Body of pancreas (tissue), 4 donors: ENCODE measurements at regions not wholly inside any gene's neighbourhood (a gene's known extent, or its start where the extent isn't known, plus 50 kb on each side); places are given as distances from the start of the nearest gene placed in this dataset.

Experiments
- ATAC-seq: fragments of 150-250 bp; one replicate; pipeline ENCODE4 v1.9.1; 2016
- DNase-seq, 4 donors: peaks; one replicate each; pipeline ENCODE4 v3.0.0-alpha.2; 2019
- H3K27ac ChIP-seq, 4 donors: fragments of 200-600 bp; sonication (generic); 1 replicate in 3 of 4; 2 replicates in 1 of 4; pipeline versions ENCODE4 v1.5.1 to v1.6.1; 2016 to 2019; ENCODE audit warnings: mild to moderate bottlenecking in 1 of 4, mixed read lengths in 1 of 4, moderate library complexity in 1 of 4
- H3K27me3 ChIP-seq, 2 donors: fragments of 200-600 bp; sonication (generic); one replicate each; pipeline ENCODE4 v1.6.0; 2016; ENCODE audit warnings: mild to moderate bottlenecking in 1 of 2
- H3K36me3 ChIP-seq, 2 donors: fragments of 200-600 bp; sonication (generic); replicated peaks in 1 of 2; 2 replicates each; pipeline ENCODE4 v1.5.1; 2016; ENCODE audit warnings: low read depth in 2 of 2; ENCODE audit not compliant: insufficient read depth in 1 of 2
- H3K4me1 ChIP-seq: fragments of 200-600 bp; sonication (generic); one replicate; pipeline ENCODE4 v1.6.0; 2016
- H3K4me3 ChIP-seq, 2 donors: fragments of 200-600 bp; sonication (generic); 1 replicate in 1 of 2; 2 replicates in 1 of 2; pipeline ENCODE4 v1.5.1; 2016 to 2019
- H3K9me3 ChIP-seq, 3 donors: fragments of 200-600 bp; sonication (generic); 1 replicate in 2 of 3; 2 replicates in 1 of 3; pipeline ENCODE4 v1.5.1; 2016
- CTCF ChIP-seq, 7 experiments: fragments of 450-650 bp in 4 of 7; fragments of 200-600 bp in 3 of 7; sonication (generic) in 3 of 7; IDR thresholded peaks; one replicate each; pipeline ENCODE4 v1.5.1; 2016 to 2019; ENCODE audit warnings: antibody characterized with exemption in 7 of 7
- POLR2A ChIP-seq, 3 donors: fragments of 450-650 bp; IDR thresholded peaks; one replicate each; pipeline ENCODE4 v1.6.1; 2016; ENCODE audit warnings: antibody characterized with exemption in 3 of 3, mild to moderate bottlenecking in 2 of 3
- WGBS, 2 donors: methylation state at CpG; one replicate each; pipeline ENCODE4 v1.1.5; 2017; 5-methylcytosine and 5-hydroxymethylcytosine counted together
- intact Hi-C: fragments of 100-400 bp; cut with DNase I; formaldehyde crosslinking; loops from one replicate; pipeline ENCODE4 v1.15.1; 2023

- Histone ChIP-seq H3K27me3 (peaks cover 0 to 16% of the 10 kb centered on the region in 2 donors), H3K9me3 (no peaks in the 10 kb centered on the region), H3K27ac (no peak overlapping the region), H3K4me3 (no peak overlapping the region), H3K4me1 (no peaks in the 10 kb centered on the region), H3K36me3 (no peaks in the 10 kb centered on the region)
- intact Hi-C loops = no loop called here
- DNase-seq = no peak
- no peak for TF ChIP-seq POLR2A (IDR thresholded peaks at IDR 0.05)
- TF ChIP-seq CTCF (IDR thresholded peaks at IDR 0.05) = no peak
- no peak for ATAC-seq
- WGBS, 2 donors = 70 to 71% methylated on average over 14 to 17 of the region's 17 CpGs
Observed at GRCh38 chr13:112134391-112135075, 67.6 kb downstream of the SOX1 start.

GRCh38 chr13:112136095-112136494 is 69.1 kb downstream of the SOX1 start:
- no peak for ATAC-seq
- Histone ChIP-seq H3K27ac (no peak overlapping the region), H3K36me3 (no peaks in the 10 kb centered on the region), H3K9me3 (no peaks in the 10 kb centered on the region), H3K27me3 (peaks cover 0 to 14% of the 10 kb centered on the region in 2 donors), H3K4me1 (no peaks in the 10 kb centered on the region), H3K4me3 (no peak overlapping the region)
- 68 to 74% methylated on average over 6 to 7 of the region's 7 CpGs for WGBS, 2 donors
- TF ChIP-seq CTCF (IDR thresholded peaks at IDR 0.05) (no peak), POLR2A (IDR thresholded peaks at IDR 0.05) (no peak)
- no peak for DNase-seq
- intact Hi-C loops = no loop called here

GRCh38 chr13:112137144-112137543 is 70.2 kb downstream of the SOX1 start:
- TF ChIP-seq POLR2A (IDR thresholded peaks at IDR 0.05) = no peak
- no peak for TF ChIP-seq CTCF (IDR thresholded peaks at IDR 0.05)
- Histone ChIP-seq H3K27me3 (peaks cover 0 to 5% of the 10 kb centered on the region in 2 donors), H3K9me3 (no peaks in the 10 kb centered on the region), H3K4me1 (no peaks in the 10 kb centered on the region), H3K36me3 (no peaks in the 10 kb centered on the region), H3K4me3 (no peak overlapping the region), H3K27ac (no peak overlapping the region)
- no peak for ATAC-seq
- DNase-seq = no peak
- intact Hi-C loops = no loop called here
- WGBS, 2 donors = 49 to 56% methylated on average over 5 to 6 of the region's 6 CpGs

GRCh38 chr13:112140366-112140765 is 73.4 kb downstream of the SOX1 start:
- DNase-seq = no peak
- Histone ChIP-seq H3K4me1 (no peaks in the 10 kb centered on the region), H3K27ac (no peak overlapping the region), H3K36me3 (no peaks in the 10 kb centered on the region), H3K4me3 (no peak overlapping the region), H3K9me3 (no peaks in the 10 kb centered on the region), H3K27me3 (no peaks in the 10 kb centered on the region)
- intact Hi-C loops = no loop called here
- ATAC-seq = no peak
- WGBS, 2 donors = 68 to 69% methylated on average over 7 of the region's 7 CpGs
- TF ChIP-seq POLR2A (IDR thresholded peaks at IDR 0.05) (no peak), CTCF (IDR thresholded peaks at IDR 0.05) (no peak)
